ENCODE measurements at regions not wholly inside any gene's neighbourhood (a gene's known extent, or its start where the extent isn't known, plus 50 kb on each side); places are given as distances from the start of the nearest gene placed in this dataset.

GRCh38 chr2:116717832-116718231, 1096.7 kb upstream of the DDX18 start:
- no peak overlapping the region for H3K4me3 ChIP-seq (ENCODE audit: insufficient read depth, low read length, poor library complexity, severe bottlenecking)
- no peak overlapping the region for H3K27ac ChIP-seq (ENCODE audit: low read depth, low read length)
- no peaks in the 10 kb centered on the region for H3F3A ChIP-seq (ENCODE audit: insufficient read depth)
- H3K4me2 ChIP-seq (ENCODE audit: low read depth, low read length, poor library complexity, severe bottlenecking), result no peak overlapping the region
- H3K9me3 ChIP-seq (ENCODE audit: insufficient read depth, low read length), result no peaks in the 10 kb centered on the region
- H3K36me3 ChIP-seq (ENCODE audit: low read length), result no peaks in the 10 kb centered on the region
- H4K20me1 ChIP-seq (ENCODE audit: low read depth, low read length), result no peaks in the 10 kb centered on the region
- no peak overlapping the region for H3K9ac ChIP-seq (ENCODE audit: low read length)
- H3K27me3 ChIP-seq (ENCODE audit: low read length), result no peaks in the 10 kb centered on the region
- H3K79me2 ChIP-seq (ENCODE audit: insufficient read depth, low read length), result no peaks in the 10 kb centered on the region
- H3K9me2 ChIP-seq (replicated peaks; ENCODE audit: insufficient read depth, low read length), result no peaks in the 10 kb centered on the region
- H2AFZ ChIP-seq (ENCODE audit: low read depth, low read length, severe bottlenecking), result no peak overlapping the region
- TF ChIP-seq EZH2phosphoT487 (conservative IDR thresholded peaks at IDR 0.05; ENCODE audit: low read length) (no peak), CTCF (IDR thresholded peaks at IDR 0.05; ENCODE audit: insufficient read depth, low read length, poor library complexity, severe bottlenecking) (no peak)

- Histone ChIP-seq H3K27me3 (ENCODE audit: low read length) (no peaks in the 10 kb centered on the region), H3K9ac (ENCODE audit: low read length) (no peak overlapping the region), H4K20me1 (ENCODE audit: low read depth, low read length) (no peaks in the 10 kb centered on the region), H3F3A (ENCODE audit: insufficient read depth) (no peaks in the 10 kb centered on the region), H3K27ac (ENCODE audit: low read depth, low read length) (no peak overlapping the region), H3K4me2 (ENCODE audit: low read depth, low read length, poor library complexity, severe bottlenecking) (no peak overlapping the region), H3K79me2 (ENCODE audit: insufficient read depth, low read length) (no peaks in the 10 kb centered on the region), H3K36me3 (ENCODE audit: low read length) (no peaks in the 10 kb centered on the region), H3K9me2 (replicated peaks; ENCODE audit: insufficient read depth, low read length) (no peaks in the 10 kb centered on the region), H3K9me3 (ENCODE audit: insufficient read depth, low read length) (no peaks in the 10 kb centered on the region), H2AFZ (ENCODE audit: low read depth, low read length, severe bottlenecking) (no peak overlapping the region), H3K4me3 (ENCODE audit: insufficient read depth, low read length, poor library complexity, severe bottlenecking) (no peak overlapping the region)
- TF ChIP-seq EZH2phosphoT487 (conservative IDR thresholded peaks at IDR 0.05; ENCODE audit: low read length) (no peak), CTCF (IDR thresholded peaks at IDR 0.05; ENCODE audit: insufficient read depth, low read length, poor library complexity, severe bottlenecking) (no peak)
These were observed 1096.0 kb upstream of the DDX18 start for GRCh38 chr2:116718451-116718850.

GRCh38 chr2:116719836-116720235, 1094.7 kb upstream of the DDX18 start:
- TF ChIP-seq EZH2phosphoT487 (conservative IDR thresholded peaks at IDR 0.05; ENCODE audit: low read length) (no peak), CTCF (IDR thresholded peaks at IDR 0.05; ENCODE audit: insufficient read depth, low read length, poor library complexity, severe bottlenecking) (no peak)
- Histone ChIP-seq H3K9me2 (replicated peaks; ENCODE audit: insufficient read depth, low read length) (no peaks in the 10 kb centered on the region), H3F3A (ENCODE audit: insufficient read depth) (no peaks in the 10 kb centered on the region), H3K36me3 (ENCODE audit: low read length) (no peaks in the 10 kb centered on the region), H3K79me2 (ENCODE audit: insufficient read depth, low read length) (no peaks in the 10 kb centered on the region), H3K4me2 (ENCODE audit: low read depth, low read length, poor library complexity, severe bottlenecking) (no peak overlapping the region), H3K27me3 (ENCODE audit: low read length) (no peaks in the 10 kb centered on the region), H3K9ac (ENCODE audit: low read length) (no peak overlapping the region), H3K27ac (ENCODE audit: low read depth, low read length) (no peak overlapping the region), H3K4me3 (ENCODE audit: insufficient read depth, low read length, poor library complexity, severe bottlenecking) (no peak overlapping the region), H4K20me1 (ENCODE audit: low read depth, low read length) (no peaks in the 10 kb centered on the region), H3K9me3 (ENCODE audit: insufficient read depth, low read length) (no peaks in the 10 kb centered on the region), H2AFZ (ENCODE audit: low read depth, low read length, severe bottlenecking) (no peak overlapping the region)
